ENCODE measurements at regions not wholly inside any gene's neighbourhood (a gene's known extent, or its start where the extent isn't known, plus 50 kb on each side); places are given as distances from the start of the nearest gene placed in this dataset.

- no peak for FAIRE-seq
- Histone ChIP-seq H3K4me3 (ENCODE audit: low read length in 3 of 3) (no peak overlapping the region), H3K36me3 (ENCODE audit: control insufficient read depth in 2 of 3, insufficient read depth in 3 of 3, low read length in 3 of 3) (no peaks in the 10 kb centered on the region), H3K27ac (ENCODE audit: low read depth in 2 of 2, low read length in 2 of 2) (no peak overlapping the region), H3K9ac (ENCODE audit: low read length in 3 of 3) (no peak overlapping the region), H3K9me3 (ENCODE audit: control insufficient read depth in 2 of 3, insufficient read depth in 1 of 3, low read length in 3 of 3) (no peaks in the 10 kb centered on the region), H3K4me1 (ENCODE audit: control insufficient read depth in 2 of 3, insufficient read depth in 2 of 3, low read depth in 1 of 3, low read length in 3 of 3) (no peaks in the 10 kb centered on the region), H3K27me3 (ENCODE audit: control insufficient read depth, insufficient read depth, low read length) (no peaks in the 10 kb centered on the region)
- intact Hi-C loops (cut with DNase I) = no loop called here
- no peak for TF ChIP-seq CTCF (IDR thresholded peaks at IDR 0.05; ENCODE audit: borderline replicate concordance, extremely low read depth, insufficient read depth)
- DNase-seq = no peak
Observed at GRCh38 chr9:13487498-13487897, 208.0 kb upstream of the MPDZ start.

DNA sequence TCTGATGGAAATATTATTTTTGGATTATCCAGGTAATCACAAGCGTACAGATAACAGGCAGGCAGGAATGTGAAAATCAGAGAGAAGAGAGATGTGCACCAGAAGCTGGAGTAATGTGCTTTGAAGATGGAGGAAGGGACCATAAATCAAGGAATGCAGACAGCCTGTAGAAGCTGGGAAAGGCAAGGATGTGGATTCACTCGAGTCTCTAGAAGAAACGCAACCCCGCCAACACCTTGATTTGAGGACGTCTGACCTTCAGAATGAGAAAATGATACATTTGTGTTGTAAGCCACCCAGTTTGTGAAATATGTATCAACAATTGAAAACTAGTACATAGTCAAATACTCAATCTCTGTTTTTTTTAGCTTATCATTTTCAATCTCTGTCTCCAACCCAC, 207.6 kb upstream of the MPDZ start:
- intact Hi-C loops (cut with DNase I) = no loop called here
- TF ChIP-seq CTCF (IDR thresholded peaks at IDR 0.05; ENCODE audit: borderline replicate concordance, extremely low read depth, insufficient read depth) = no peak
- Histone ChIP-seq H3K36me3 (ENCODE audit: control insufficient read depth in 2 of 3, insufficient read depth in 3 of 3, low read length in 3 of 3) (no peaks in the 10 kb centered on the region), H3K4me3 (ENCODE audit: low read length in 3 of 3) (no peak overlapping the region), H3K9ac (ENCODE audit: low read length in 3 of 3) (no peak overlapping the region), H3K27me3 (ENCODE audit: control insufficient read depth, insufficient read depth, low read length) (no peaks in the 10 kb centered on the region), H3K9me3 (ENCODE audit: control insufficient read depth in 2 of 3, insufficient read depth in 1 of 3, low read length in 3 of 3) (no peaks in the 10 kb centered on the region), H3K4me1 (ENCODE audit: control insufficient read depth in 2 of 3, insufficient read depth in 2 of 3, low read depth in 1 of 3, low read length in 3 of 3) (no peaks in the 10 kb centered on the region), H3K27ac (ENCODE audit: low read depth in 2 of 2, low read length in 2 of 2) (no peak overlapping the region)
- DNase-seq = no peak
- FAIRE-seq = no peak

DNA sequence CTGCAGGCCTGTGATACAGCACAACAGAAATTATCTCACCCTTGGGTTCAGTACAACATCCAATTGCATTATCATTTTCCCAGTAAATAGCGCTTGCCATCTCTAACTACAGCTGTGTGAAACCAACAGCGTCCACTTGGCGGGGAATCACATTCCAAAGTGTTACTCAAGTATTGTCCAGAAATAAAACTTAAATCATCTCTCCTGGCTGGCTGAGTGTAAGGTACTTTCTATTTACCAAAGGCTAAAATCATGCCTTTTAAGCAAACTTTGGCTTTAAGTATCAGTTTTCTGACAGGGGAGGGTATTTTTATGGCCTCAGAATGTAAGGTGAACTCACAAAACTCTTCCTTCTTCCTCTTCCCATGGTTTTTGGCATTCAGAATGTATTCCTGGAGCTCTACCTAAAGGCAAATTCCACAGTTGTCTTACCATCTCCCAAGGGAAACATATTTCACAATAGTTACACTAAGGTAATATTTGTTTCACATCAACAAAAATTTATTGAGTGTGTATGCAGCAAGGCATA, 205.6 kb upstream of the MPDZ start:
- Histone ChIP-seq H3K27ac (ENCODE audit: low read depth in 2 of 2, low read length in 2 of 2) (no peak overlapping the region), H3K4me1 (ENCODE audit: control insufficient read depth in 2 of 3, insufficient read depth in 2 of 3, low read depth in 1 of 3, low read length in 3 of 3) (no peaks in the 10 kb centered on the region), H3K9ac (ENCODE audit: low read length in 3 of 3) (no peak overlapping the region), H3K9me3 (ENCODE audit: control insufficient read depth in 2 of 3, insufficient read depth in 1 of 3, low read length in 3 of 3) (no peaks in the 10 kb centered on the region), H3K36me3 (ENCODE audit: control insufficient read depth in 2 of 3, insufficient read depth in 3 of 3, low read length in 3 of 3) (no peaks in the 10 kb centered on the region), H3K4me3 (ENCODE audit: low read length in 3 of 3) (no peak overlapping the region), H3K27me3 (ENCODE audit: control insufficient read depth, insufficient read depth, low read length) (no peaks in the 10 kb centered on the region)
- no peak for TF ChIP-seq CTCF (IDR thresholded peaks at IDR 0.05; ENCODE audit: borderline replicate concordance, extremely low read depth, insufficient read depth)
- DNase-seq (no peak), FAIRE-seq (no peak)
- intact Hi-C loops (cut with DNase I) = no loop called here

DNA sequence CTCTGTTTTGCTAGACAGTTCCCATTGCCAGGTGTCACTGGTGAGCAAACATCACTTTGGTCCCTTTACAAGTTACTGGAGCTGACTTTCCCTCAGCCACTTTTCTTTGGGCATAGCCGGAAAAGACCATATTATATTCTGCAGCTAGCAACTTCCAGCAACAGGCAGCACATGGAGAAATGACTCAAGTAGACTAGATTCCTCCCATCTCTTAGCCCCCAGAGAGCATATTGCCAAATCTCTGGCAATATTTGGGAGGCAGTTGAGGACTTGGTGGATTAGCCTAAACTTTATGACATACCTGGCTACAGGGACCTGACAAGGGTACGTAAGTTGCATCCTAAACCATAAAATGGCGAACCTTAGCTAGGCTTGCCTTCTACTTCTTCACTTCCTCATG, 204.7 kb upstream of the MPDZ start:
- intact Hi-C loops (cut with DNase I) = no loop called here
- DNase-seq (no peak), FAIRE-seq (no peak)
- H3K27me3 ChIP-seq (ENCODE audit: control insufficient read depth, insufficient read depth, low read length) = no peaks in the 10 kb centered on the region
- H3K27ac ChIP-seq (ENCODE audit: low read depth in 2 of 2, low read length in 2 of 2) = no peak overlapping the region
- TF ChIP-seq CTCF (IDR thresholded peaks at IDR 0.05; ENCODE audit: borderline replicate concordance, extremely low read depth, insufficient read depth) = no peak
- no peak overlapping the region for H3K9ac ChIP-seq (ENCODE audit: low read length in 3 of 3)
- H3K9me3 ChIP-seq (ENCODE audit: control insufficient read depth in 2 of 3, insufficient read depth in 1 of 3, low read length in 3 of 3) = no peaks in the 10 kb centered on the region
- H3K4me3 ChIP-seq (ENCODE audit: low read length in 3 of 3) = no peak overlapping the region
- H3K36me3 ChIP-seq (ENCODE audit: control insufficient read depth in 2 of 3, insufficient read depth in 3 of 3, low read length in 3 of 3) = no peaks in the 10 kb centered on the region
- no peaks in the 10 kb centered on the region for H3K4me1 ChIP-seq (ENCODE audit: control insufficient read depth in 2 of 3, insufficient read depth in 2 of 3, low read depth in 1 of 3, low read length in 3 of 3)

Data from kidney (tissue), 13 donors.